HG02885 (cell line): ENCODE measurements at regions not wholly inside any gene's neighbourhood (a gene's known extent, or its start where the extent isn't known, plus 50 kb on each side); places are given as distances from the start of the nearest gene placed in this dataset.
"Not testable (repeated sequence)": the region's sequence is repeated elsewhere in the genome, so short reads cannot be mapped to it uniquely, and the experiment has no call there.

Experiments
- ATAC-seq: cut with Tn5 transposase; IDR thresholded peaks from one replicate; pipeline ENCODE4 v1.9.1; 2021; ENCODE audit warnings: mild to moderate bottlenecking; ENCODE audit not compliant: unreplicated experiment, poor library complexity

DNA sequence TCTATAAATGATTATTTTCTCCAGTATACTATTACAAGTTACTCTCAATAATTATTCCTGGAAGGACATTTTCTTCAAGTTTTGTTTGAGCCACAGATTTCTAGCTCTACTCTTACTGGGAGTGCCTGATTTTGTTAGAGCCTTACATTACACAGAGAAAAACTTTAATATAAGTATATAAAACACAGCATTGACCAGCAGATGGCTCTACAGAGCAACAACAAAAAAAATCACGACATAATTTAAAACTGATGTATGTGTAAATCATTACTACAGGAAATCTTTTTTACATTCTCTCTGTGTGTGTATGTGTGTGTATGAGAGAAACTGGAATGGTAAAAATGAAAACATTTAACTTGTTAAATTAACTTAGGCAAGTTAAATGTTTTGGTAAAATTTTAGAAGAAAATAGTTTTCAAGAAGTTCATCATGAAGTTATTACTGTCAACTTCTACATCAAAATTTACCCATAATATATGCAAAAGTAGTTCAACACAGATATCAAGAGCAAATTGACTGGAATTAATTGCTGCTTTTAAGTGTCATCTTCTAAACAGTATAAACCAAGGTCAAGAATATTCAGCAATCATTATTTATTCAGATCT, 103.3 kb downstream of the MDH1 start:
- no peak for ATAC-seq

- no peak for ATAC-seq
Measured at GRCh38 chr2:63695583-63695982, 106.8 kb downstream of the MDH1 start.

DNA sequence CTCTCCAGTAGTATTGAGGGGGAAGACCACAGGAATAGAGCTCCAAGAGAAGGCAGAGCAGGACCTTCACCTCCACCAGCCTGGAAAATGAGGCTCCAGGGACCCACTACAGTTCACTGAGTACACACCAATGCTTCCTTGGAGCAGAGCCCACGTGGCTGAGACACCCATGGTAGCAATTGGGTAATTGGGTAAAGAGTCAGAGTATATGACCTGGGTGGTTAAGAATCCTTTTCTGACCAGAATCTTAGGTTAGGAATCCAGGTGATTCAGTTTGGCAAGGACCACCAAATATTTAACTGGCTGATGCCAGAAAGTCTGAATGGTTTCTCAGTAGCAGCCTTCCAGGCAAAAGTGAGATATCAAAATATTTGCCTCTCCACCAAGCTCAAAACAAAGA, 107.7 kb downstream of the MDH1 start:
- no peak for ATAC-seq

- ATAC-seq, result no peak
Measured at GRCh38 chr2:63697160-63697559, 108.4 kb downstream of the MDH1 start.

DNA sequence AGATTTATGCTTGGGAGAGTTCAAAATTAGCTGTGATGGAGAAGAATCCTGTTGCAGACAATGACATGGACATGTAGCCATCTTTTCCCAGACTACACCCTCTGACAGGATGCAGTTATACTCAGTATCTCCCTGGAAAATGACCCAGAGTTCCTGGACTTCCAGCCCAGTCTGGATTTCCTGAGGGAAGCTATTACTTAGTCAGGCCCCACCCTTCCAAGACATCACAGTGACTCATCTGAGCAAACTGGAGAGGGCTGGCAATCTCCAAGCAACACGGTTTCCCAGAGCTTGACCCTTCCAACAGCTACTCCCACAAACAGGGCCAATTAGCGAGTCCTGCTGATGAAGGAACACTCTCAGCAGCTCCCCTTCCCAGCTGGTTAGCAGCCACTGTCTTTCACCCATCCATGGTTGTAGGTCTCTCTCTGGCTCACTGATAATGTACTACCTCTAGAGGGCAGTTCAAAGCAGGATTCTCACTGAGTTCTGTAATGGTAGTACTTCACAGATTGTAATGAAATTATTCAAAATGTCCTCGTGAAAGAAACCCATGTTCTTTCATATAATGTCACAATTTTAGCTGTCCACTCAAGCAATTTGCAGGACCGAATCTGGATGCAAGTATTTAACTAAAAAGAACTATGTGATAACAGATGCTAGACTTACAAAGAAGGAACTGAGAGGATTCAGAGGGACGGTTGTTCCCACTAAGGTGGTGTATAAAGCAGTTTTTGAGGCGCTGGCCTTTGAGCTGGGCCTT, 110.2 kb downstream of the MDH1 start:
- peak; percentile 78 for ATAC-seq

DNA sequence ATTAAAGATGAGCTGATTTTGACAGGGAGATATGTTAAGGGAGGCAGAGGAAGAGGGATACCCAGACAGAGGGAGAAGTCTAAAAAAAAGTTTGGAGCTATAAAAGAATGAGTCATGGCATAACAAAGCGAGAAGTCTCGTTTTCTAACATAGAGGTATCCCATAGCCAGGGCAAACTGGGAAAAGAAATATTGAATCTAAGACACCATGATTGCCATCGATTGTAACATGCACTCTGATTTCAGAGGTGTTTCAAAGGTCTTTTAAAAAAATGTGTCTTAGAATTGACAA, 110.7 kb downstream of the MDH1 start:
- ATAC-seq, result no peak

DNA sequence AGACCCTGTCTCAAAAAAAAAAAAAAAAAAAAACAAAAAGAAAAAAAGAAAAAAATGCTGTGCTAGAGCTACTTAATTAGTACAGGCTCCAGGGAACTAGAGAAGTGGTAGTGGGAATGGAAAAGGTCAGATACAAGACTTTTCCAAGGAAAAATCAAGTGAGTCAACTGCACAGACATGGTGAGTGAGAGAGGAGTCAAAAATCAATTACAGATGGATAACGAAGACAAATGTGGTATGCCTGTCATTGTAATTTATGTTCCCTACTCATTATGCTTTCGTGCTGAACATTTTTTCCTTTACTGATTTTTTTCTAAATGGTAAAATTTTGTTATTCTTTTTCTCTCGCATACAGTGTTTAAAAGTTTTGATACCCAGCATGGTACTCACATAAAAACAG, 111.5 kb downstream of the MDH1 start:
- ATAC-seq, result no peak

DNA sequence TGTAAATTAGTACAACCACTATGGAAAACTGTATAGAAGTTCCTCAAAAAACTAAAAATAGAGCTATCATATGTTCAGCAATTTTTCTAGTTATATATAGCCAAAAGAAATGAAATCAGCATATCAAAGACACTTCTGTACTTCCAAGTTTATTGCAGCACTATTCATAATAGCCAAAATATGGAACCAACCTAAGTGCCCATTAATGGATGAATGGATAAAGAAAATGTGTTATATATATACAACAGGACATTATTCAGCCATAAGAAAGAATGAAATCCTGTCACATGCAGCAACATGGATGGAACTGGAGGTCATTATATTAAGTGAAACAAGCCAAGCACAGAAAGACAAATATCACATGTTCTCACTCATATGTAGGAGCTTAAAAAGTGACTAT, 112.6 kb downstream of the MDH1 start:
- no peak for ATAC-seq

- not testable (repeated sequence) for ATAC-seq
Measured at GRCh38 chr2:63706084-63706483, 117.3 kb downstream of the MDH1 start.

DNA sequence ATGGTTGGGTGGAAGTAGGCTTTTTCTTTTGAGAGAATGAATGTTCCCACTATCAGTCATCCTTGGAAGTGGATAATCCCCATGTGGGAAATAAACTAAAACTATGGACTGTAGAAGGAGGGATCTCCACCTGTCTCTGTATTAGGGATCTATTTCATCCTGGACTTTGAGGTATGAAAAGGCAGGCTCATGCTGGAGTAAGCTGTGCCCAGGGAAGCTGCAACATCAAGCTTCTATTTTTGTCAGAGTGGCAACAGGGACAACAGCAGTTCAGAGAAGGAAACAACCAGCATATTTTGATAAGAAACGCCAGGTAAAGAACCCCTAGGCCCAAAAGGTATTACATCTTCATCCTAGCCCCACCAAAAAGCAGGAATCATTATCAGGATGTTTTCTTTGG, 122.0 kb downstream of the MDH1 start:
- ATAC-seq, result no peak

DNA sequence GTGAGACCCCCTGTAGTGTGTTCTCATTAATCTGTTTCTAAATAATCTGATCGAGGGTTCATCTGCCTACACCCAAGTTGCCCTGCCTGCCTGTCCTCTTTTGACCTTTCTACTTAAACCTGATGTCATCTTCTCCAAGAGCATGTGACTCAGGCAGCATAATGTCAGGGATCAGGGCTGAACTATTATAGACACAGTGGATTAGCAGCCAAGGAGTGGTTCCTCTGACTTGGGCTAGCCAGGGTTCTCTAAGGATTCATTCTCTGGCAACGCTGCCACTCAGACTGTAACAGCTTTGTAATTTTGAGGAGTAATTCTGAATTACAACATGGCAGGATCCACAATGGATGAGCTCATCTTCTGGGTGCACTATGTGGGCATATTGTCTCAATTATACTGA, 124.0 kb downstream of the MDH1 start:
- ATAC-seq, result no peak

DNA sequence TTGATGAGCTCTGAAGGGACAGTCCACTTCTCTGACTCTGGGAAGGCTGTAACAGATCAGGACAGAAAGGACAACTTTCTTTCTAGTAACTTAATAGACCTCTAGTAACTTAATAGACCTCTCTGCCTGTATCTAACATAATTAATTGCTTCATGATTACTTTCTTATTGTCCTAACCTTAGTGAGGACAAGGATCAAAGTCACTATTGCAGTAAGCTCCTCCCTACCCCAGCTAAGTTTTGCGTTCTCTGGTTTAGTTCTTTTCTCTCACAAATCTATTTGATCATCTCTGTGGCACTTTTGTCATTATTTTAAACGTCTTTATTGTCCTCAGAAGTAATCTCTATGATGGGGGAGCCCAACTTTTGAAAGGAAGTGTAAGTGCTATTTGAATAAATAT, 125.5 kb upstream of the UGP2 start:
- no peak for ATAC-seq

DNA sequence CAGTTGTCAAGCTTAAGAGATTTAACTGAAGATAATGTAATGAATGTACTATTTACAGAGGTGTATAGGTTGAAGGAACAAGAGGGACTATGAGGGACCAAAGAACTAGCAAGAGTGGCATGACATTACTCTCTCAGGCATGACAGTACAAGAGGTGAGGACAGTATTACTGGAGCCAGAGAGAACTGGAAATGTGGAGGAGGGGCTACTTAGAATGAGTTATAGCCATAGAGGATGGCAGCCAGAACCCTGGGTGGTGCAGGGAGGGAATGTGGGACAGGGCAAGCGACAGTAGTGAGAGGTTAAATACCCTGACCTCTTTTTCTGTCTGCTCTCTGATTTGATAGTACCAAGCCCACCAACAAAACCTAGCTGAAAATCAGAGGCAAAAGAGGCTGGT, 122.6 kb upstream of the UGP2 start:
- ATAC-seq, result no peak

- ATAC-seq, result no peak
Measured at GRCh38 chr2:63721082-63721424, 120.6 kb upstream of the UGP2 start.

GRCh38 chr2:63722284-63722683, 119.4 kb upstream of the UGP2 start:
- ATAC-seq, result not testable (repeated sequence)

GRCh38 chr2:63723709-63724108, 118.0 kb upstream of the UGP2 start:
- no peak for ATAC-seq

- not testable (repeated sequence) for ATAC-seq
Measured at GRCh38 chr2:63725212-63725611, 116.5 kb upstream of the UGP2 start.

DNA sequence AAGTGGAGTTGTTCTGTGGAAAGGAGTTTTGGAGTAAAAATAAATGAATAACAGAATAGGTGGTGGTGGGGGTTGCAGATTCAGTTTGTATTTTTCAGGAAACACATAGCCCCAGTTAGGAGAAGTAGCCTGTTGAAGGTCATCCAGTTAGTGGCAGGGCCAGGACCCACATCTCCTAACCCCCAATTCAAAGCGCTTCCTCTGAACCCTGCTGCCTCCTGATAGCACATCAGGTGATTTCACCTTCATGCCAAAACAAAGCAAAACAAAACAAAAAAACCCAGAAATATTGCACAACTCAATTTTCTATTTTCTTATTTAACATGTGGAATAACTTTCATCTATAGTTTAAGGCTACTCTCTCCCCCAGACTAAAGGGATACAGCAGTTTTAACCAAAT, 112.3 kb upstream of the UGP2 start:
- ATAC-seq, result no peak

DNA sequence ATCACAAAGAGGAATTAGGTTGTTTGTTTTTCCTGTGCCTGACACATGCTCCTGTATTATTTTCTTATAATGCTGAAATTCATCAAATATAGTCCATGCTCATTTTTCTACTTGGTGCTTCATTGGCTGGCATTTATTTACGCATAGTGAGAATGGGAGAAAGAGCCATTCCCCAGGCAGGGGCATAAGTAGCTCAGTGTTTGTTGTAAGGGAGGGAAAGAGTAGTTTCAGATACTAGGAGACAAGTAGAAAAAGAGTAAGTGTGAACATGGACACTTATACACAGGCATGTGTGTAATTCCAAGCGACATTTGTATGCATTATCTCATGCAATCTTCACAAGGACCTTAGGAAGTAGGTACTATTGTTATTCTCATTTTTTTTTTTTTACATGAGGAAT, 111.9 kb upstream of the UGP2 start:
- no peak for ATAC-seq

DNA sequence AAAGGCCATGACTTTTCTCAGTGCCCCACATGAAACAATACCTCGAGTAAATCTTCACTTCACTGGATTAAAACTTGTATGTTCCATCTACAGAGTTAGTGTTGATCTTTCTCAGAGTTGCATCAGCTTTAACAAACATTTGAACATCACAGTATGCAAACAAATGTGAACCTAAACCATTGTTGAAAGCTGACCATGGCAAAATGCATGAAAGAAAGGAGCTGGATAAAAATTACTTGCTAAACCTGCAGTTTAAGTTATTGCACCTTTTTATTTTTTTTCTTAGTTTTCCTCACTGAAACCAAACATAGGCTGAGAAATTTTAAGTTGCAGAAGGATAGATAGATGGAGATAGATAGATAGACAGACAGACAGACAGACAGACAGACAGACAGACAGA, 107.2 kb upstream of the UGP2 start:
- ATAC-seq, result no peak

DNA sequence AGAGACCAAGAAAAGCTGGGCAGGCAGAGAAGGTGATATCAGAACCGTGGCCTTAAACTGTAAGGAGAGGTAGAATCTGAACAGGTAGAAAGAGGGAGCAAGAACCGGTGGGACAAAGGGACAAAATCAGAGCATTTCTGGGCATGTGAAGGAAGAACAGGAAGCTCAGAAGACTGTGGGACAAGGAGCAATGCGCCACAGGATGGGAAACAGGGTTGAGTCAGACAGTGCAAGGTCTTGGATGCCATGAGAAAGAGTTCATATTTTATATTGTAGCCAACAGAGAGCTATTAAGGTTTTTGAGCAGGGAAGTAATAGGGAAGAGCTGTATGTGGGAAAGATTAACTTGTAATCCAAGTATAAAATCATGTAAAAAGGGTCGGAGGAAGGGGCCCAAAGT, 106.4 kb upstream of the UGP2 start:
- no peak for ATAC-seq

DNA sequence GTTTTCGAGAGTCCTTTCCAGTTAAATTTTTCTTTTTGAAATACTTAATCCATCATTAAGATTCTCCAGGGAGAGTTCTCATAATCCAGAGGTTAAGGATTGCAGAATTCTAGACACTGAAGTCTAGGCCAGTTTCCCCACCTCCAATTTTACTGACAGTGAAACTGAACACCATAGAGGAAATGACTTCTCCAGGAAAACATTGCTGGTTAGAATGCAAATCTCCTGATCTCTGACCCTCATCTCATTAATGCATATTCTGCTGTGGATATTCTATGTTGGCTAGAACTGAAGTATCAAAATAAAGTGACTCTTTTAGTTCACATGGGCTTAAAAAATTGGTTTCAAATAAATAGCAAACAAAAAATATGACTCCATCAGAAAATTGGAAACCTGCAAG, 105.8 kb upstream of the UGP2 start:
- no peak for ATAC-seq

DNA sequence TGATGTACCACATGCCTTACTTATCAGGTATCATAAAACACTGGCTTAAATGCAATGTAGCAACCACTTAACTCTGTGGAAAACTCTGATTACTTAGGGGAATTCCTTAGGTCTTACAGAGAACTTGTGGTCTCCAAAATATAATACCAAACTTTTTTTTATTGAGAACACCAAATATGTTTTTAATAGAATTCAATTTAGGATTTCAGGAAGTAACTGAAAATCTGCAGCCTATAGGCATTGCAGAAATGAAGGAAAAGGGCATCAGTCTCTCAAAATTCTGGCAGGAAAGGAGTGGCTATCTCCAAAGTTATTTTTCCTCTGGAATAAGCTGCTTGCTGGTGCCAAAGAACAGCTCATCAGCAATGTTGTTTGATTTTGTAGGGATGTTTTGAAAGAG, 105.3 kb upstream of the UGP2 start:
- ATAC-seq, result no peak
